Tibial nerve (tissue), 4 donors: ENCODE measurements at regions not wholly inside any gene's neighbourhood (a gene's known extent, or its start where the extent isn't known, plus 50 kb on each side); places are given as distances from the start of the nearest gene placed in this dataset.

Experiments
- DNase-seq, 2 donors: peaks; one replicate each; pipeline ENCODE4 v3.0.0-alpha.2; 2019; ENCODE audit warnings: low spot score in 2 of 2
- H3K27ac ChIP-seq, 4 donors: fragments of 200-600 bp; sonication (generic) in 3 of 4; one replicate each; pipeline ENCODE4 v1.5.1; 2017 to 2019; ENCODE audit warnings: mild to moderate bottlenecking in 1 of 4
- H3K27me3 ChIP-seq, 2 donors: fragments of 200-600 bp; sonication (generic) in 1 of 2; one replicate each; pipeline versions ENCODE4 v1.5.1 to v1.6.0; 2017 to 2019
- H3K36me3 ChIP-seq, 3 donors: fragments of 200-600 bp; sonication (generic); one replicate each; pipeline ENCODE4 v1.5.1; 2018 to 2019
- H3K4me1 ChIP-seq, 4 donors: fragments of 200-600 bp; sonication (generic) in 3 of 4; one replicate each; pipeline ENCODE4 v1.5.1; 2017 to 2019
- H3K4me3 ChIP-seq, 4 donors: fragments of 200-600 bp; sonication (generic) in 3 of 4; one replicate each; pipeline ENCODE4 v1.5.1; 2017 to 2019; ENCODE audit warnings: mild to moderate bottlenecking in 1 of 4, moderate library complexity in 1 of 4
- H3K9me3 ChIP-seq, 4 donors: fragments of 200-600 bp; sonication (generic) in 3 of 4; one replicate each; pipeline ENCODE4 v1.5.1; 2017 to 2019
- CTCF ChIP-seq, 5 experiments: fragments of 200-600 bp in 3 of 5; fragments of 450-650 bp in 2 of 5; sonication (generic) in 3 of 5; IDR thresholded peaks; one replicate each; pipeline ENCODE4 v1.5.1; 2016 to 2019; ENCODE audit warnings: antibody characterized with exemption in 5 of 5, mild to moderate bottlenecking in 3 of 5, moderate library complexity in 2 of 5
- EP300 ChIP-seq, 2 donors: sonication (generic); formaldehyde crosslinking; IDR thresholded peaks; one replicate each; pipeline ENCODE4 v1.6.1; 2017; ENCODE audit warnings: antibody characterized with exemption in 2 of 2, mild to moderate bottlenecking in 1 of 2
- POLR2A ChIP-seq, 2 donors: fragments of 450-650 bp; IDR thresholded peaks; one replicate each; pipeline ENCODE4 v1.6.1; 2017; ENCODE audit warnings: antibody characterized with exemption in 2 of 2, mild to moderate bottlenecking in 2 of 2, moderate library complexity in 2 of 2
- WGBS, 2 donors: methylation state at CpG; one replicate each; pipeline ENCODE4 v1.1.5; 2018; 5-methylcytosine and 5-hydroxymethylcytosine counted together

DNA sequence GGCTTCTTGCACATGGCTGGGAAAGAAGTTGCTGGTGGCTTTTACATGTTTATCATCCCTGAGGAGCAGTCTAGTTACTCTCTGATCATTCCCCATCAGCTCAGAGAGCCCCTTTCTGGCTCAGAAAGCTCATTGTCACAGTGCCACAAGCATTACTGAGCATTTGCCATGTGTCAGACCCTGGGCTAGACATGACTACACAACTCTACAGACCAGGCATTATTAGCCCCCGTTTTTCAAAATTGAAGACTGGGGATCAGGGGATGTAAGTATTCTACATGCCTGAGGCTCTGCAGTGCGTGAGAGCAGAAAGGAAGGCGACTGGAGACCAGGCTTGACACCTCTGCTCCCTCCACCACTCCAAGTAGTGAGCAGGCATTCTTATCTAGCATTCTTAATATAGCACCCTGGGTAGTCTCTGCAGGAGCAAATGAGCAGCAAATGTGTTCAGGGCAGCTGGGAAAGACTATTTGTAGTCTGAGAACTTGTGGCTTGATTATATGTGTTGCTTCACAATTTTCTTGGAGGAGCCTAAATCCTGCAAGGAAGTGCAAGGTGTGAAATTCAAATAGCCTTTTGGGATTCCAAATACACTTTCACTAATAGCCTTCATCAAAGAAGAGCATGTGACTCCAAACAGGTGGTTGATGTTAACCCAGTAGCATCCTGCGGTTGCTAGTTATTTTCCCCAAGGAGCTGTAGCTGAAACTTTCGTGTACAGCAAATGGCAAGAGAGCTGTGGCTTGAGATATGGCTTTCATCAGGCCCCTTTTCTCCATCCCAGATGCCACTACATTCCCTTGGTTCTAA lies 143.2 kb downstream of the DDX1 start:
- WGBS, 2 donors = 73 to 74% methylated on average over 5 of the region's 5 CpGs
- DNase-seq = no peak
- Histone ChIP-seq H3K27ac (no peak overlapping the region), H3K4me1 (peaks cover 0 to 50% (median 3%) of the 10 kb centered on the region in 4 donors), H3K4me3 (no peak overlapping the region), H3K9me3 (peaks cover 0 to 9% (median 0%) of the 10 kb centered on the region in 4 donors), H3K36me3 (no peaks in the 10 kb centered on the region), H3K27me3 (no peaks in the 10 kb centered on the region)
- no peak for TF ChIP-seq EP300 (IDR thresholded peaks at IDR 0.05)
- no peak for TF ChIP-seq CTCF (IDR thresholded peaks at IDR 0.05)
- TF ChIP-seq POLR2A (IDR thresholded peaks at IDR 0.05) = no peak

DNA sequence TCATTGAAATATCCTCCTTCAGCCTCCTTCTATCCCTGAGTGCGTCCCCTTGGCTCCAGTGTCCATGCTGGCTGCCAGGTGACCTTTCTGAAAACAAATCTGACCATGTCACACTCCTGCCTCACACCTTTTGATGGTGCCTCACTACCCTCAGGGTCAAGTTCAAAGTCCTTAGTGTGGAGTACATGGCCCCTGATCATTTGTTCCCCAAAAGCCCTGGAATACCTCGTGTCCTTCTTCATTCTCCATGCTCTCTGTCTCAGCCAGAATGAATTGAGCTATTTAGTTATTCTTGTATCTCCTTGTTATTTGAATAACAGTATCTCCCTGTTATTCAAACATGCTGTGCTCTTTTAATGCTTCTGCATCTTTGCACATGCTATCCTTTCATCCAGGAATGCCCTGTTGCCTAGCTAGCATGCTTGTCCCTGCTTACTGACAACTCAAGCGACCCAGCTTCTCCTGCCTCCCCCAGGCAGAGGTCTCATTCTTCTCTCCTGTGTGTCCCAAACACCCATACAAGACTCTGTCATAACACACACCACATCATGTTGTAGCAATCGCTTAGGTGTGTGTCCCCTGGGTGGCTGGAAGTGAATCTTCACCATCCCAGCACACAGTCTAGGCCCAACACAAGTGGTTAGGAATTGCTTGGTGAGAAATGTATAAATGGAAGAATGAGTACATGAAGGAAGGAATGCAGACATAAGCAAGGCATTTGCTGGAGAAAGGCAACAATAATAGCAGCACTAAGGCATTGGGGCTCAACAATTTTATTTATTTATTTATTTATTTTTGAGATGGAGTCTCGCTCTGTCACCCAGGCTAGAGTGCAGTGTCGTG lies 144.0 kb downstream of the DDX1 start:
- WGBS, 2 donors = 87 to 91% methylated on average over 6 of the region's 6 CpGs
- H3K27me3 ChIP-seq = no peaks in the 10 kb centered on the region
- no peak overlapping the region for H3K4me3 ChIP-seq
- no peak overlapping the region for H3K27ac ChIP-seq
- H3K9me3 ChIP-seq = peaks cover 0 to 11% (median 0%) of the 10 kb centered on the region in 4 donors
- TF ChIP-seq CTCF (IDR thresholded peaks at IDR 0.05) (no peak), EP300 (IDR thresholded peaks at IDR 0.05) (no peak), POLR2A (IDR thresholded peaks at IDR 0.05) (no peak)
- DNase-seq = no peak
- peaks cover 0 to 42% (median 0%) of the 10 kb centered on the region in 4 donors for H3K4me1 ChIP-seq
- H3K36me3 ChIP-seq = no peaks in the 10 kb centered on the region

- Histone ChIP-seq H3K4me1 (peaks cover 0 to 33% (median 0%) of the 10 kb centered on the region in 4 donors), H3K27me3 (no peaks in the 10 kb centered on the region), H3K4me3 (no peak overlapping the region), H3K27ac (no peak overlapping the region), H3K36me3 (no peaks in the 10 kb centered on the region), H3K9me3 (peaks cover 0 to 16% (median 0%) of the 10 kb centered on the region in 4 donors)
- TF ChIP-seq CTCF (IDR thresholded peaks at IDR 0.05) (no peak), POLR2A (IDR thresholded peaks at IDR 0.05) (no peak)
- DNase-seq = no peak
- 93 to 98% methylated on average over 4 of the region's 4 CpGs for WGBS, 2 donors
Observed at GRCh38 chr2:15736396-15737180, 144.9 kb downstream of the DDX1 start.

DNA sequence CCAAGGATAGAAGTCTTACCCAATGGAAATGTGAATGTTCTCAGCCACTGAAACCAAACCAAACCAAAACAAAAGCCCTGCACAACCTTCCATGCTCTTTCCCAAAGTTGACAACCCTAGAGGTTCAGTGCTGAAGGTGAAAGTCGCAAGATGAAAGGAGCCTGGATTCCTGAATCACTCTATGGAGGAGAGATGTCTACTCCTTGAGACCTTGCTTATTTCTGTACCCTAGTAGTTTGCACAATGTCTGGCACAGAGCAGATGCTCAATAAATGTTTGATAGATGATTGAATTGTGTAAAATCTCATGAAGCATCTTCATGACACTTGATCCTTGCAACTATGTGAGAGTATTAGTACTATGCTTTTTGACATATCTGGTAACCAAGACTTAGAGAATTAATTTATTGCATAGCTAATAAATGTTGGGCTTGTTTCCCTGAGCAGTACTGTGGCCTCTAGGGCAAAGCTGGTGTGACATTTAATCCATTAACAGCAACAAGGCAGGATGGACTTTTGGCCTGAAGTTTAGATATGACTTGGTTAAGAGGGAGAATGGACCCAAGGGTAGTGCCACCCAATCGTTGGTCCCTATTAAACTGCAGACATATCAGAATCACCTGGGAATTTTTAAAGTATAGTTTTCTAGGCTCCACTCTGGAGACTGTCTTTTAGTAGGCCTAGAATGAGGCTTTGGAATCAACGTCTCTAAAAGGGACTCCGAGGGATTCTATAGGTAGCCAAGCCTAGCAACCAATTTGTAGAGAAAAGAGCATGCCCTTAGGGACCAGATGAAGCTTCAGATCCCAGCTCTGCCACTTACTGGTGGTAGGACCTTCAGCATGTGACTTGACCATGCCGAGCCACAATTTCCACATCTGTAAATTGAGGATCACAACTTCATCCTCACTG lies 145.9 kb downstream of the DDX1 start:
- no peaks in the 10 kb centered on the region for H3K27me3 ChIP-seq
- no peaks in the 10 kb centered on the region for H3K36me3 ChIP-seq
- DNase-seq = no peak
- peaks cover 0 to 25% (median 0%) of the 10 kb centered on the region in 4 donors for H3K4me1 ChIP-seq
- no peak overlapping the region for H3K4me3 ChIP-seq
- H3K27ac ChIP-seq = no peak overlapping the region
- 95 to 96% methylated on average over 5 of the region's 5 CpGs for WGBS, 2 donors
- peaks cover 0 to 20% (median 0%) of the 10 kb centered on the region in 4 donors for H3K9me3 ChIP-seq
- TF ChIP-seq EP300 (IDR thresholded peaks at IDR 0.05) (no peak), CTCF (IDR thresholded peaks at IDR 0.05) (no peak), POLR2A (IDR thresholded peaks at IDR 0.05) (no peak)
